ENCODE measurements at regions not wholly inside any gene's neighbourhood (a gene's known extent, or its start where the extent isn't known, plus 50 kb on each side); places are given as distances from the start of the nearest gene placed in this dataset.

GRCh38 chr3:187795207-187795960 lies 50.1 kb upstream of the BCL6 start:
- Histone ChIP-seq H3K4me3 (ENCODE audit: low read depth, low read length) (no peak overlapping the region), H3K36me3 (ENCODE audit: control insufficient read depth, insufficient read depth, low read length) (no peaks in the 10 kb centered on the region), H3K27me3 (replicated peaks; ENCODE audit: control insufficient read depth, insufficient read depth, low read length) (no peaks in the 10 kb centered on the region), H3K9me3 (no peaks in the 10 kb centered on the region; the same call in none of the 2 replicates), H3K4me1 (peaks cover 41% of the 10 kb centered on the region)
- no peak overlapping the region for H3K27ac Mint-ChIP-seq (ENCODE audit: unreplicated experiment)
- CTCF ChIA-PET = no interaction called here
- BruUV-seq (replicated peaks) = no TSS peak
- H3K27me3 Mint-ChIP-seq (ENCODE audit: insufficient read depth, unreplicated experiment) = no peaks in the 10 kb centered on the region
- no peak for DNase-seq
- POLR2A ChIA-PET = no interaction called here
- peaks cover 21% of the 10 kb centered on the region for H3K9me3 Mint-ChIP-seq (ENCODE audit: unreplicated experiment)
- H3K4me1 Mint-ChIP-seq (ENCODE audit: low read depth, unreplicated experiment) = peaks cover 44% of the 10 kb centered on the region
- intact Hi-C loops (cut with micrococcal nuclease; ENCODE audit: unreplicated experiment) = no loop called here
- no peak overlapping the region for H3K4me3 Mint-ChIP-seq (ENCODE audit: unreplicated experiment)
- TF ChIP-seq, protein P1, sequence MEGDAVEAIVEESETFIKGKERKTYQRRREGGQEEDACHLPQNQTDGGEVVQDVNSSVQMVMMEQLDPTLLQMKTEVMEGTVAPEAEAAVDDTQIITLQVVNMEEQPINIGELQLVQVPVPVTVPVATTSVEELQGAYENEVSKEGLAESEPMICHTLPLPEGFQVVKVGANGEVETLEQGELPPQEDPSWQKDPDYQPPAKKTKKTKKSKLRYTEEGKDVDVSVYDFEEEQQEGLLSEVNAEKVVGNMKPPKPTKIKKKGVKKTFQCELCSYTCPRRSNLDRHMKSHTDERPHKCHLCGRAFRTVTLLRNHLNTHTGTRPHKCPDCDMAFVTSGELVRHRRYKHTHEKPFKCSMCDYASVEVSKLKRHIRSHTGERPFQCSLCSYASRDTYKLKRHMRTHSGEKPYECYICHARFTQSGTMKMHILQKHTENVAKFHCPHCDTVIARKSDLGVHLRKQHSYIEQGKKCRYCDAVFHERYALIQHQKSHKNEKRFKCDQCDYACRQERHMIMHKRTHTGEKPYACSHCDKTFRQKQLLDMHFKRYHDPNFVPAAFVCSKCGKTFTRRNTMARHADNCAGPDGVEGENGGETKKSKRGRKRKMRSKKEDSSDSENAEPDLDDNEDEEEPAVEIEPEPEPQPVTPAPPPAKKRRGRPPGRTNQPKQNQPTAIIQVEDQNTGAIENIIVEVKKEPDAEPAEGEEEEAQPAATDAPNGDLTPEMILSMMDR (IDR thresholded peaks at IDR 0.05; ENCODE audit: insufficient read depth in 1 of 2, low read depth in 1 of 2, low read length in 1 of 2, severe bottlenecking in 1 of 2, unreplicated experiment in 1 of 2) = no peak
- H3K36me3 Mint-ChIP-seq (ENCODE audit: insufficient read depth, unreplicated experiment) = no peaks in the 10 kb centered on the region

DNA sequence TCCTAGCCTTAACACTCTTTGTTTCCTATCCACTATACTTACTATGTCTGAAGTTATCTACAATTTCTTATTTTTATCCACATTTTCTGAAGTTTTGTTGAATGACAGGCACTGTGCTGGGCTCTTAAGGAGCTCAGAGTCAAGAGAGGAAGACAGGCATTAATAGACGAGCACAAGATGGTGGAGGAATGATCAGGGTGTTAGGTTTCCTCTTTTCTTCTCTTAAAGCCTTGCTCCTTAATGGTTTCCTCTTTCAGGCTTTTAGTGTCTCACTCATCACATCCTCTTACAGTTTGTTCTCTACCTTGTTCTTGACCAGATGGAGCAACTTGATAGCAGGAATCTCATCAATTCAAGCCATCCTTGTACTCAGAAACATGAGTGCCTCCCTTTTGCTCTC lies 52.9 kb upstream of the BCL6 start:
- POLR2A ChIA-PET = no interaction called here
- no TSS peak for BruUV-seq (replicated peaks)

DNA sequence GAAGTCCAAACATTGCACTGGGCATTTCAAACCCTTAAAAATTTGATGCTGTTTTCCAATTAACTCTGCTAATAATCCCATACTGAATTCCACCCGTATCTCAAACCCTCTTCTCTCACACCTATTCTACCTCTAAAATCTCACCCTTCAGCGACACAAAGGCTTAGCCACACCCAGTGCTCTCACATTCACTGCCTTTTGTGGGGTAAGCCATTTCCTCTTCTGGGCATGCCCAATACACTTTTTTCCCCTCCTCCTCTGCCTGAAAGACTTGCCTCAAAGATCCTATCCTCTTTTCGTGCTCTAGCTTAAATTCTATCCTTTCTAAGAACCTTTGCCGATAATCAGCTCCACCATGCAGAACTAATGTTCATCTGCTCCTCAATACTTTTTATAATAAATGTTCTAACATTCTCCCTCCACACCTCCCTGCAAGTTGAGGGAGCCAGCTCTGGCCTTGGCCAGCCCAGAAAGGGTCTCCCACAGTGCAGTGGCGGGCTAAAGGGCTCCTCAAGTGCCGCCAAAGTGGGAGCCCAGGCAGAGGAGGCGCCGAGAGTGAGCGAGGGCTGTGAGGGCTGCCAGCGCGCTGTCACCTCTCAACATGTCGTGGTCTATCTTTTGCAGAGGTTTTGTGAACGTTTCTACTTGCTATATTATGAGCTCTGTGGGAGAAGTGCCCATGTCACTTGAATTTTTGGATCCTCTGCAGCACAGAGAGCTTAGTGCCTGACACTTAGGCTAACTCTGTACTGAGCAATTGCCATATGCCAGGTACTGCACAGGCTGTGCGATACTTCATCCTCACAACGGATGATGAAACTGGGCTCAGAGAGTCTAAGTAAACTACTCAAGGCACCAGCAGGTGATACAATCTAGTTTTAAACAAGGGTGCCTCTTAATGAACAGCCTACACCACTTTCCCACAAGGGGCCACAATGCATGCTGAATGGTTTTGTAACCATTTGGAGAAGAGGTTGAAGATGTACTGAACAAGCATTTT lies 53.6 kb upstream of the BCL6 start:
- TF ChIP-seq, protein P1 (IDR thresholded peaks at IDR 0.05; ENCODE audit: insufficient read depth in 1 of 2, low read depth in 1 of 2, low read length in 1 of 2, severe bottlenecking in 1 of 2, unreplicated experiment in 1 of 2) = no peak
- ChIA-PET POLR2A (no interaction called here), CTCF (interaction anchor here (0.6 to 2.4 kb wide), 2 partner anchors 10 to 392 kb away, joined by 3 to 14 read pairs; no protein-coding TSS in a partner anchor)
- Mint-ChIP-seq H3K27me3 (ENCODE audit: insufficient read depth, unreplicated experiment) (no peaks in the 10 kb centered on the region), H3K9me3 (ENCODE audit: unreplicated experiment) (peaks cover 15% of the 10 kb centered on the region), H3K27ac (ENCODE audit: unreplicated experiment) (no peak overlapping the region), H3K36me3 (ENCODE audit: insufficient read depth, unreplicated experiment) (no peaks in the 10 kb centered on the region), H3K4me3 (ENCODE audit: unreplicated experiment) (no peak overlapping the region), H3K4me1 (ENCODE audit: low read depth, unreplicated experiment) (peaks cover 17% of the 10 kb centered on the region)
- Histone ChIP-seq H3K4me1 (peaks cover 7% of the 10 kb centered on the region; the same call in 1 of the 2 replicates), H3K36me3 (ENCODE audit: control insufficient read depth, insufficient read depth, low read length) (no peaks in the 10 kb centered on the region), H3K4me3 (ENCODE audit: low read depth, low read length) (no peak overlapping the region), H3K9me3 (no peaks in the 10 kb centered on the region), H3K27me3 (replicated peaks; ENCODE audit: control insufficient read depth, insufficient read depth, low read length) (no peaks in the 10 kb centered on the region)
- intact Hi-C loops (cut with micrococcal nuclease; ENCODE audit: unreplicated experiment) = no loop called here
- DNase-seq = no peak
- no TSS peak for BruUV-seq (replicated peaks)

More for the DNA sequence above, 52.9 kb upstream of the BCL6 start:
- no peaks in the 10 kb centered on the region for H3K27me3 Mint-ChIP-seq (ENCODE audit: insufficient read depth, unreplicated experiment)
- Histone ChIP-seq H3K36me3 (ENCODE audit: control insufficient read depth, insufficient read depth, low read length) (no peaks in the 10 kb centered on the region), H3K4me3 (ENCODE audit: low read depth, low read length) (no peak overlapping the region), H3K27me3 (replicated peaks; ENCODE audit: control insufficient read depth, insufficient read depth, low read length) (no peaks in the 10 kb centered on the region), H3K9me3 (no peaks in the 10 kb centered on the region), H3K4me1 (peaks cover 14% of the 10 kb centered on the region; the same call in 1 of the 2 replicates)
- no peak for DNase-seq
- H3K4me1 Mint-ChIP-seq (ENCODE audit: low read depth, unreplicated experiment) = peaks cover 17% of the 10 kb centered on the region
- H3K9me3 Mint-ChIP-seq (ENCODE audit: unreplicated experiment) = peaks cover 15% of the 10 kb centered on the region
- no peaks in the 10 kb centered on the region for H3K36me3 Mint-ChIP-seq (ENCODE audit: insufficient read depth, unreplicated experiment)
- H3K27ac Mint-ChIP-seq (ENCODE audit: unreplicated experiment) = no peak overlapping the region
- no peak overlapping the region for H3K4me3 Mint-ChIP-seq (ENCODE audit: unreplicated experiment)
- CTCF ChIA-PET = no interaction called here
- intact Hi-C loops (cut with micrococcal nuclease; ENCODE audit: unreplicated experiment) = no loop called here
- TF ChIP-seq, protein P1 (IDR thresholded peaks at IDR 0.05; ENCODE audit: insufficient read depth in 1 of 2, low read depth in 1 of 2, low read length in 1 of 2, severe bottlenecking in 1 of 2, unreplicated experiment in 1 of 2) = no peak

Measured in Caco-2 (cell line).